Nephron (organoid): ENCODE measurements at regions not wholly inside any gene's neighbourhood (a gene's known extent, or its start where the extent isn't known, plus 50 kb on each side); places are given as distances from the start of the nearest gene placed in this dataset.
"Not testable (repeated sequence)": the region's sequence is repeated elsewhere in the genome, so short reads cannot be mapped to it uniquely, and the experiment has no call there.

Experiments
- H3K27ac Mint-ChIP-seq, 3 experiments: 2 replicates each; pipeline ENCODE4 v1.8.0; 2020; ENCODE audit warnings: mixed read lengths in 3 of 3, mild to moderate bottlenecking in 2 of 3, moderate library complexity in 1 of 3
- H3K27me3 Mint-ChIP-seq: 2 replicates; pipeline ENCODE4 v1.8.0; 2021; ENCODE audit warnings: low read depth, mild to moderate bottlenecking, moderate library complexity, mixed read lengths
- H3K36me3 Mint-ChIP-seq: 2 replicates; pipeline ENCODE4 v1.8.0; 2020; ENCODE audit warnings: low read depth, mixed read lengths
- H3K4me1 Mint-ChIP-seq: 2 replicates; pipeline ENCODE4 v1.8.0; 2020; ENCODE audit warnings: mixed read lengths
- H3K4me3 Mint-ChIP-seq, 3 experiments: 2 replicates each; pipeline ENCODE4 v1.8.0; 2020; ENCODE audit warnings: mild to moderate bottlenecking in 3 of 3, mixed read lengths in 3 of 3, moderate library complexity in 2 of 3
- H3K9me3 Mint-ChIP-seq: 2 replicates; pipeline ENCODE4 v1.8.0; 2020; ENCODE audit warnings: mixed read lengths
- CTCF ChIP-seq, 3 experiments: fragments of 200-600 bp; sonication (generic); IDR thresholded peaks; one replicate each; pipeline ENCODE4 v1.5.0; 2021; ENCODE audit warnings: antibody characterized with exemption in 3 of 3; ENCODE audit not compliant: unreplicated experiment in 3 of 3

DNA sequence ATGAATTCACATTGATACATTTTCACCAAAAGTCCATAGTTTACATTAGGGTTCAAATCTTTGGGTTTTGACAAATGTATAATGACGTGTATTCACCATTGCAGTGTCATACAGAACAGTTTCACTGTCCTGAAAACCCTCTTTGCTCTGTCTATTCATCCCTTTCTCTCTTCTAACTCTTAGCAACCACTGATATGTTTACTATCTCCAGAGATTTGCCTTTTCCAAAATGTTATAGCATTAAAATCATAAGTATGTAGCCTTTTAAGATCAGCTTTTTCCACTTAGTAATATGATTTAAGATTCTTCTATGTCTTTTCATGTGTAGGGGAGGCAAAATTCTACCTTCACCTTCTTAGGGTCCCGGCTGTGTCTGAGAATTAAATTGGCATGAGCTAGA is 203.8 kb downstream of the TPRG1 start:
- peaks cover 10% of the 10 kb centered on the region for H3K4me1 Mint-ChIP-seq
- peaks cover 19% of the 10 kb centered on the region for H3K9me3 Mint-ChIP-seq
- H3K36me3 Mint-ChIP-seq: no peaks in the 10 kb centered on the region
- H3K27ac Mint-ChIP-seq: no peak overlapping the region
- H3K4me3 Mint-ChIP-seq: no peak overlapping the region
- TF ChIP-seq CTCF (IDR thresholded peaks at IDR 0.05; ENCODE audit: unreplicated experiment in 3 of 3): no peak
- peaks cover 3% of the 10 kb centered on the region for H3K27me3 Mint-ChIP-seq

GRCh38 chr3:189383630-189384029 is 211.9 kb downstream of the TPRG1 start:
- Mint-ChIP-seq H3K4me1 (no peaks in the 10 kb centered on the region), H3K9me3 (peaks cover 11% of the 10 kb centered on the region), H3K4me3 (no peak overlapping the region), H3K27me3 (no peaks in the 10 kb centered on the region), H3K27ac (no peak overlapping the region), H3K36me3 (no peaks in the 10 kb centered on the region)
- no peak for TF ChIP-seq CTCF (IDR thresholded peaks at IDR 0.05; ENCODE audit: unreplicated experiment in 3 of 3)

GRCh38 chr3:189385880-189386279 is 214.1 kb downstream of the TPRG1 start:
- not testable (repeated sequence) for H3K4me1 Mint-ChIP-seq, H3K4me3 Mint-ChIP-seq, H3K27me3 Mint-ChIP-seq, H3K27ac Mint-ChIP-seq, H3K36me3 Mint-ChIP-seq, H3K9me3 Mint-ChIP-seq

- H3K9me3 Mint-ChIP-seq: peaks cover 7% of the 10 kb centered on the region
- TF ChIP-seq CTCF (IDR thresholded peaks at IDR 0.05; ENCODE audit: unreplicated experiment in 3 of 3): no peak
- H3K4me3 Mint-ChIP-seq: no peak overlapping the region
- no peaks in the 10 kb centered on the region for H3K36me3 Mint-ChIP-seq
- no peak overlapping the region for H3K27ac Mint-ChIP-seq
- H3K4me1 Mint-ChIP-seq: no peaks in the 10 kb centered on the region
- H3K27me3 Mint-ChIP-seq: no peaks in the 10 kb centered on the region
Measured at GRCh38 chr3:189386739-189387138, 215.0 kb downstream of the TPRG1 start.

DNA sequence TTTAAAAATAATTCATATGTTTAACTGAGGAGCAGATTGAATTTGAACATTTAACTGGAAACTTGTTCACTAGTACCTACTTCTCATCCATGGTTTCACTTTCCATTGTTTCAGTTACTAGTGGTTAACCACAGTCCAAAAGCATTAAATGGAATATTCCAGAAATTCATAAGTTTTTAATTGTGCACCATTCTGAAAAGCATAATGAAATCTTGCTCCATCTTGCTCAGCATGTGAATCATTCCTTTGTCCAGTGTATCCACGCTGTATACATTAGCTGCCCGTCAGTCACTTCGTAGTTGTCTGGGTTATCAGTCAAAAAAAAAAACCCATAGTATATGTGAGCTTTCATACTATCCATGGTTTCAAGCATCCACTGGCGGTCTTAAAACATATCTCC is 217.6 kb downstream of the TPRG1 start:
- Mint-ChIP-seq H3K9me3 (no peaks in the 10 kb centered on the region), H3K36me3 (no peaks in the 10 kb centered on the region), H3K27me3 (no peaks in the 10 kb centered on the region), H3K4me3 (no peak overlapping the region), H3K4me1 (peaks cover 5% of the 10 kb centered on the region), H3K27ac (no peak overlapping the region)
- no peak for TF ChIP-seq CTCF (IDR thresholded peaks at IDR 0.05; ENCODE audit: unreplicated experiment in 3 of 3)

GRCh38 chr3:189393598-189393997 is 221.8 kb downstream of the TPRG1 start:
- Mint-ChIP-seq H3K36me3 (no peaks in the 10 kb centered on the region), H3K27me3 (no peaks in the 10 kb centered on the region), H3K27ac (no peak overlapping the region), H3K9me3 (no peaks in the 10 kb centered on the region), H3K4me3 (no peak overlapping the region), H3K4me1 (peaks cover 13% of the 10 kb centered on the region)
- no peak for TF ChIP-seq CTCF (IDR thresholded peaks at IDR 0.05; ENCODE audit: unreplicated experiment in 3 of 3)
